Stimulated activated CD8-positive, alpha-beta memory T cell treated with anti-CD3 and anti-CD28 coated beads, Interleukin-7, amount 100 ng/mL, for 4 hours (primary cell): ENCODE measurements at regions not wholly inside any gene's neighbourhood (a gene's known extent, or its start where the extent isn't known, plus 50 kb on each side); places are given as distances from the start of the nearest gene placed in this dataset.

Source experiments
- DNase-seq, 2 donors: peaks; one replicate each; pipeline ENCODE4 v3.0.0-alpha.2; 2020; ENCODE audit warnings: low read depth in 2 of 2

DNA sequence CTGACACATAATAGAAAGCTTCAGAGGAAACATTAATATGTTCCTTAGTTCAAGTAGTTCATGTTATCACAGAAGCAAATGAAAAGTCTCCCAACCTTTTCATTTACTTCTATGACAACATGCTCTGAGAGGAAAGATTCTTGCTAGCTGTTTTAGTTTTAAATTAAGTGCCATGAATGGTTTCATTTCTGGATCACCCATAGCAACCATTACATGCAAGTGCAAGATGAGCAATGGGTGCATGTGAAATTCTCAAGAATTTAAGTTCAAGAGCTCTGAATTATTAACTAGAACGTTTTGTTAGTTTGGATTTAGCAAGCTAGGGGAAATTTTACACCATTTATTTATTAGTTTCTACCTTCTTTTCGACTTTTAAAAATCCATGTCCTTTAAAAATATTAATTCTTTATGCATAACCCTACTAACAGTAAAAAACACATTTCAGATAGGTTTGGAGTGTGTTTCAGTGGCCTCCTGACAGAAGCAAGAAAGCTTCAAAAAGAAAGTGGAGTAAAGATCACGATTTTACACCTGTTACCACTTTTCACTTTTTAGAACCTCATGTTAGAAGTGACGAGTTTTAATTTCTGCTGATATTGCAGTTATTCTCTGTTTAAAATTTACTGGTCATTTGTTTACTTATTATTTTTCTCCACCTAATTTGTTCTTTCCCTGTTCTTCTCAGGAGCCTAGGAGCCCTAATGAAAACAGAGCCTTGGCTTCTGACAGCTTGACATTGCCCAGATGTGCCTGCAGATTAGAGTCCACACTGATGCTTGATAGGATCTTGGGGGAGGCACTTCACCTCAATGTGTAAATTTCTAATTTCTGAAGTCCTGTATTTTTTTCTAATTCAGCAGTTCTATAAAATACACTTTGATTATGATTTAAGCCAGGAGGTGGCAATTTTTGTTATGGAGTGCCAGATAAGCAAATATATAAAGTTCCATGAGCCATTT lies 995.3 kb upstream of the PHF14 start:
- no peak for DNase-seq

- DNase-seq, result no peak
Measured at GRCh38 chr7:9981742-9982349, 991.8 kb upstream of the PHF14 start.

GRCh38 chr7:9983048-9983447 lies 990.6 kb upstream of the PHF14 start:
- no peak for DNase-seq

GRCh38 chr7:10015687-10016086 lies 958.0 kb upstream of the PHF14 start:
- no peak for DNase-seq

DNA sequence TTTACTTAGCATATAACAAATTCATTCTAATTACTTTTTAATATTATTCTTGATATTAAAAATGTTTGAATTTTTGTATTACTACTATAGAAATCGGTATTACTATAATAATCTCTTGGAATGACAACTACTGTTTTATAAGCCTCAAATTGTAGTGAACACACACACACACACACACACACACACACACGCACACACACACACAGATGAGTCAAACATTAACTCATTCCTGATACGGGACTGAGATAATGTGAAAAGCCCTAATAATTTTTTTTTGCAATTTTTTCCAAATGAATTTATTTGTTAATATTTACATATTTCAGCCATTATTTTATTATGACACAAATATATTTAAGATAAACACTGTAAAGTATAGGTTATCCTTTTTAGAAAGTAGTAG lies 951.2 kb upstream of the PHF14 start:
- DNase-seq, result no peak

DNA sequence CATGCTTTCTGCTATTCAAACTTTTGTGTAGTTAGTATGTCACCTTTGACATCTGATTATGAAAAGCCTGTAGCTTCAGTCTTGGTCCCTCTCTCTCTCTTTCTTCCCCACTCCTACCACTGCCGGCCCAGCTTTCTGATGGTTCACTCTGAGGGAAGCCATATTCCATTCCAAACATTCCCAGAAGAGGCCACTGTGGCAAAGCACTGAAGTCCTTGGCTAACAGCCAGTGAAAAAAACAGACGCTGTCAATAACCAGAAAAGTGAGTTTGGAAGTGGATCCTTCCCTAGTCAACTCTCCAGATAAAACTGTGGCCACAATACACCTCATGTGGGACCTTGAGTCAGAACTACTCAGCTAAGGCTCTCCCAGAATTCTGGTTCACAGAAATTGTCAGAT lies 950.7 kb upstream of the PHF14 start:
- DNase-seq, result no peak

- no peak for DNase-seq
Measured at GRCh38 chr7:10034843-10035556, 938.7 kb upstream of the PHF14 start.

DNA sequence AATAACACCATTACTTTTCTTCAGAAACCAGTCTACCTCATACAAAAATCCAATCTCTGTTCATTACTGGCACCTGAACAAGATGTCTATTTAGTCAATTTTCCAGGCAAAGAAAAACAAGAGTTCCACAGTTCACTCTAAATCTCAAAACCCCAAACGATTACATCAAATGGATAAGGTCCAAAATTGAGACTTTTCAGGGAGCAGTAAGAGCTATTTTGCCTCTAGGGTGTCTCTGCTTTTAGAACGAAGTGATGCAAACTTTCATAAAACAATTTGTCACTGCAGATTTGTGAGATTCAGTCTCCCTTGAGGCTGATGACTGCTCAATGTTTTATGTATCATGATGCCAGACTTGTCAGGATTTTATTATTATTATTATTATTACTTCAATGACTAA lies 937.0 kb upstream of the PHF14 start:
- DNase-seq, result no peak

DNA sequence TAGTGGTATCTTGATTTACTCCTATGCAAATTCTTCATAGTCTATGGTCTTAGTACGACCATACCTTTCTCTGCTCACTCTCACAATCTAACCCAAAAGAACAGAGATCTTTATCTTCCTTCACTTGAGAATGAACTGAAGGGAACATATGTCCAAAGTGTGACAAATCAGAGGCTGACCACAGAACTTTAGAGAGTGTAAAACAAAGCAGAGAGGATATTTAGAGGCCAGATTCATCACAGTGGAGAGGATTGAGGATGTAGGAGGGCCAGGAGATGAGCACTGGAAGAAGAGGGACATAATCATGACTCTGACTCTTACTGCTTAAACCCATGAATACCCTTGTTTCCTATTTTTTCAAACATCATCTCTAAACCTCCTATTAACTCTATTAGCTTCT lies 935.3 kb upstream of the PHF14 start:
- DNase-seq, result no peak

DNA sequence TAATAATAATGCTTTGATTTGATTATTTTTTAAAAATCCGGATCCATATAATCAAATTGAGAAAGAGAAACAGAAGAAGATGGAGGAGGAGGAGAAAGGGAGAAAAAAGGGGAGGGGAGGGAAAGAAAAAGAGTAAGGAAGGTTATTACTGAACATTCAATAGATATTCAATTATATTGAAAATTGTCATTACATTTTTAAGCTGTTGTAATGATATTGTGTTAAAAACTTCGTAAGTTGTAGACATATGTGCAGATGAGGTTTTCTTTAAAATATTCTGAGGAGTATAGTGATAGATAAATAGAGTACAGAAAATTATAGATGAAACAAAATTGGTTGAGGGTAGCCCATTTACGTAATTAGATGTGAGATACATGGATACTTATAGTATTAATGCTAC lies 933.0 kb upstream of the PHF14 start:
- DNase-seq, result no peak

DNA sequence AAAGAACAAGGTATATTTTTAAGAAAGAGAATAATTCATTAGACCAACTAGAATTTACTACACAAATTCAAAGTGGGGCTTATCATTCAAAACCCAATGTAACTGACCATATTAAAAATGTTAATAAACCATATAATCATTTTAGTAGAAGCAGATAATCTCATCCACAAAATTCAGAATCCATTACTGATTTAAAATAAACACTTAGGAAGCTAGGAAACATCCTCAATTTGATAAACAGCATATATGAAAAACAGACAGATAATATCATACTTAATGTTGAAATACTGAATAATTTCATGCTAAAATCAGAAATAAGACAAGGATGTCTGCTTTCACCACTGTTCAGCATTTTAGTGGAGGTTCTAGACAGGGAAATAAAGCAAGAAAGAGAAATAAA lies 902.8 kb upstream of the PHF14 start:
- no peak for DNase-seq

GRCh38 chr7:10075866-10076265 lies 897.8 kb upstream of the PHF14 start:
- no peak for DNase-seq

- no peak for DNase-seq
Measured at GRCh38 chr7:10076660-10077300, 896.9 kb upstream of the PHF14 start.

DNA sequence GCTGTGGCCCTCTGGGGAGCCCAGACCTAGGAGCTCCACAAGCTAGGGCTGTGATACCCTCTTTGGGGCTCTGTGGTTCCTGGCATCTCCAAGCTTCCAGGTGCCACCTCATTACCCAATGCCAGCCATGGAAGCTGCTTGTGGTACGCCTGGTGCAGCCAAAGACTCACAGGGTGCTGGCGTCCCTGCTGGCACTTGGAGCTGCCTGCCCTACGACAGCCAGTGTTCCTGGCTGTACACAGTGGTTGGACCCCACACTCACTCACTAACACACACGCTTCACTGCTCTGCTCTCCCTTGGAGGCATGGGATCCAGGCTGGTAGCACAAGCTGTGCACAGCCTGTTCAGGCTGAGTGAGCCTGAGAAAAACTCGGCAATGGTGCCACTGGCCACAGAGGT lies 894.1 kb upstream of the PHF14 start:
- no peak for DNase-seq

DNA sequence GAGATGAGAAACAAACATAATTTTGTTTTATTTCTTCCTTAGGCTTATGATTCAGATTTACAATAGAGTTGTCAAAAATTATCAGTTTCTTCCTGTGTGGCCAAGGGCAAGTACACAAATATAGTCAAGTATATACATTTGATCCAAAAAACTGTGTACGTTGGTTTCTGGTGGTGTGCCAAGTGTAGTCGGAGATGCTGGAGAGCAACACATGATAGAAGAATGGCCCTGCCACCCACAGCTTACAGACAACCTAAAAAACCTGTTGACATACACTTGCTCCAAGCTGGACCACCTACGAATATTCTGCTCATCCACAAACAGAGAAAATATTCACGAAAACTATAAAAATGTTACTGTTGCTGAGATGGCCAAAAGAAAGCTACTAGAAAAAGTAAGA lies 890.8 kb upstream of the PHF14 start:
- no peak for DNase-seq

DNA sequence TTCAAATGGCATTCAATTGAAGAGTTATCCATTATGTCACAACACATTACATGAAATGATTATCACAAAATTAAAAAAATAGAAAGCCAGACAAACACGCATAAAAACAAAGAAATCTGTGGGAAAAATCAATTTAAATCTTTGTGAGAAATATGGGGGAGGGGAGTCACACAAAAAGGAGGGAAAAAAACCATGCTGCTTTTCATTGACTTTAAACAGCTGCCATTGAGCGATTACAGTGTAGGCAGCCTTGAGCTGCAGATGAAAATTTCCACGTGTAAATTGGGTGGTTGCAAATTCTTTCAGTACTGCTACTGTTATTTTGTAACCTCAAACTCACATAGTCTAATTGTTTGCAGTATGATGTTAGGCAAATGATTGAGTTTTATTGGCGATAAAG lies 889.9 kb upstream of the PHF14 start:
- no peak for DNase-seq

DNA sequence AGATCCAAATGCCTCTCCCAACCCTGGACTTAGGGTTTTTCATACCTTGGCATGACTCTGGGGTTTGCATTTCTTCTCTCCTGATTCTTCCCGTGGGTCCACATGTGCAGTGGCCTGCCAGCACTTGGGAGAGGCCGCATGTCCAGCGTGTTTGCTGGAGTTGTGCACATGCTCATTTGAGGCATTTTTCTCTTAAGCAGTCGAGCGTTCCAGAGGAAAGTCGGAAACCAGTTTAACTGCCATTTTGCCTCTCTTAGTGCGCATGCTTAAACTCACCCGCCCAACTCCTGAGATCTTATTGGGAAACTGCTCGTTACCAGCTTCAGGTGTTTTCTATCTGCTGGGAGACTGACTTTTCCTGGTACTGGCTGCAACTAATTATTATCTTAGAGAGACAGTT lies 888.4 kb upstream of the PHF14 start:
- DNase-seq, result no peak

- no peak for DNase-seq
Measured at GRCh38 chr7:10100572-10100971, 873.1 kb upstream of the PHF14 start.

- no peak for DNase-seq
Measured at GRCh38 chr7:10101351-10101750, 872.3 kb upstream of the PHF14 start.

DNA sequence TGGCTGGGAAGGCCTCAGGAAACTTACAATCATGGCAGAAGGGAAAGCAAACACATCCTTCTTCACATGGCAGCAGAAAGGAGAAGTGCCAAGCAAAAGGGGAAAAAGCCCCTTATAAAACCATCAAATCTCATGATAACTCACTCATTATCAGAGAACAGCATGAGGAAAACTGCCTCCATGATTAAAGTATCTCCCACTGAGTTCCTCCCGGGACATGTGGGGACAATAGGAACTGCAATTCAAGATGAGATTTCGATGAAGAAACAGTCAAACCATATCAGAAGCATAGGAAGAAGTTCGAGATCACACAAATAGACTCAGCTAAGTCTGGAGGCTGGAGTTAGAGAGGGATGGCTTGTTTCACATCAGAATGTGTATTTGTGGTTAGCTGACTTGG lies 869.4 kb upstream of the PHF14 start:
- DNase-seq, result no peak

GRCh38 chr7:10106609-10107008 lies 867.1 kb upstream of the PHF14 start:
- no peak for DNase-seq

GRCh38 chr7:10116511-10116910 lies 857.2 kb upstream of the PHF14 start:
- no peak for DNase-seq
